Aorta (tissue), 5 donors: ENCODE measurements at regions not wholly inside any gene's neighbourhood (a gene's known extent, or its start where the extent isn't known, plus 50 kb on each side); places are given as distances from the start of the nearest gene placed in this dataset.

ENCODE experiments used
- ATAC-seq: fragments of 200-7000 bp; cut with Tn5 transposase; one replicate; pipeline ENCODE4 v1.9.1; 2022; ENCODE audit warnings: moderate library complexity; ENCODE audit not compliant: low FRiP score
- DNase-seq, 2 donors: peaks; one replicate each; pipeline ENCODE4 v3.0.0-alpha.2; 2020
- H3K27ac ChIP-seq, 2 donors: one replicate each; pipeline ENCODE4 v1.5.1; 2013; ENCODE audit warnings: low read length in 2 of 2, mild to moderate bottlenecking in 2 of 2, moderate library complexity in 2 of 2, control low read depth in 1 of 2, inconsistent platforms in 1 of 2, low read depth in 1 of 2
- H3K27me3 ChIP-seq, 2 donors: one replicate each; pipeline ENCODE4 v1.6.1; 2013; ENCODE audit warnings: control low read depth in 1 of 2, low read length in 1 of 2, mild to moderate bottlenecking in 1 of 2, moderate library complexity in 1 of 2; ENCODE audit not compliant: insufficient read depth in 2 of 2, control insufficient read depth in 1 of 2
- H3K36me3 ChIP-seq, 2 donors: one replicate each; pipeline ENCODE4 v1.6.1; 2013; ENCODE audit warnings: control low read depth in 1 of 2, low read length in 1 of 2, mild to moderate bottlenecking in 1 of 2; ENCODE audit not compliant: insufficient read depth in 2 of 2, control insufficient read depth in 1 of 2
- H3K4me1 ChIP-seq, 2 donors: one replicate each; pipeline ENCODE4 v1.6.1; 2013; ENCODE audit warnings: low read length in 2 of 2, control low read depth in 1 of 2, mild to moderate bottlenecking in 1 of 2, moderate library complexity in 1 of 2; ENCODE audit not compliant: insufficient read depth in 2 of 2, control insufficient read depth in 1 of 2
- H3K4me3 ChIP-seq, 2 donors: one replicate each; pipeline ENCODE4 v1.5.1; 2013; ENCODE audit warnings: low read length in 2 of 2, control low read depth in 1 of 2, mild to moderate bottlenecking in 1 of 2
- H3K9me3 ChIP-seq: one replicate; pipeline ENCODE4 v1.6.1; 2013; ENCODE audit warnings: mild to moderate bottlenecking, low read length; ENCODE audit not compliant: control insufficient read depth
- WGBS, 2 donors: extraction: QIAGEN DNeasy Blood & Tissue Kit; methylation state at CpG; one replicate each; pipeline ENCODE4 v1.1.7; 2013; 5-methylcytosine and 5-hydroxymethylcytosine counted together
- intact Hi-C, 2 donors: fragments of 100-400 bp; cut with DNase I; formaldehyde crosslinking; loops; one replicate each; pipeline versions ENCODE4 v1.14.2 to v1.15.0; 2022
- donor health status: healthy with polysubstance abuse.
- donor health status: Bipolar disorder and iron deficiency.
- donor health status: DM: no; HTN: no; CAD: no.
- donor health status: DM: no; HTN: no; CAD: no.
- donor health status: DM: yes; HTN: yes; CAD: no.

DNA sequence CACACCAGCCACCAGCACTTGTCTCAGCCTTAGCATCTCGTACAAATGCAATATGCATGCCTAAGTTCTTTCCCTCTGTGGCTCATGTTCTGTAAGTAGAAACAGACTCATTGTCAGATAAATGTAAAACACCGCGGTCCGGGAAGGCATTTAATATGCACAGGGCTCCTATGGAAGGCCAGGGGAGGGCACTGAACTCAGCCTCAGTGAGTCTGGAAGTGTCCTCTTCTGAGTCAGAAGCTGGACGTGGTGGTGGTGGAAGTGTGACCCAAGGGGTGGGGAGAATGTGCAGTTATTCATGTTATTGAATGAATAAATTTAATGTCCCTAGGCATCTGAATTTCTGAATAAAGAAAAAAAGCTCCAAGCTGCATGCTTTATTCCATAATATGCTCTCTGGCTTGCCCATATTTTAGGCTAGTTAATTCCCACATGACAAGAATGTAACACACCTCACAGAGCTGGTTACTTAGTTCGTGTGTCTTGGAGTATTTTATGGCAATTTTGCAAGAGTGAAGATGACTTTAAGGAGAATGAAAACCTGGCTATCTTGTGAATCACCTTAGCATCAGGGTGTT, 193.1 kb upstream of the GATB start:
- 76 to 81% methylated on average over 6 of the region's 6 CpGs for WGBS, 2 donors
- DNase-seq: no peak
- no peak for ATAC-seq
- intact Hi-C loops: no loop called here
- Histone ChIP-seq H3K36me3 (no peaks in the 10 kb centered on the region), H3K27ac (no peak overlapping the region), H3K4me1 (no peaks in the 10 kb centered on the region), H3K27me3 (no peaks in the 10 kb centered on the region), H3K9me3 (no peaks in the 10 kb centered on the region), H3K4me3 (no peak overlapping the region)

- Histone ChIP-seq H3K27ac (no peak overlapping the region), H3K4me3 (no peak overlapping the region), H3K4me1 (no peaks in the 10 kb centered on the region), H3K9me3 (no peaks in the 10 kb centered on the region), H3K27me3 (no peaks in the 10 kb centered on the region), H3K36me3 (no peaks in the 10 kb centered on the region)
- no peak for ATAC-seq
- DNase-seq: no peak
- 89 to 96% methylated on average over 1 of the region's 1 CpG for WGBS, 2 donors
- intact Hi-C loops: no loop called here
Observed at GRCh38 chr4:151953312-151953711, 192.5 kb upstream of the GATB start.

DNA sequence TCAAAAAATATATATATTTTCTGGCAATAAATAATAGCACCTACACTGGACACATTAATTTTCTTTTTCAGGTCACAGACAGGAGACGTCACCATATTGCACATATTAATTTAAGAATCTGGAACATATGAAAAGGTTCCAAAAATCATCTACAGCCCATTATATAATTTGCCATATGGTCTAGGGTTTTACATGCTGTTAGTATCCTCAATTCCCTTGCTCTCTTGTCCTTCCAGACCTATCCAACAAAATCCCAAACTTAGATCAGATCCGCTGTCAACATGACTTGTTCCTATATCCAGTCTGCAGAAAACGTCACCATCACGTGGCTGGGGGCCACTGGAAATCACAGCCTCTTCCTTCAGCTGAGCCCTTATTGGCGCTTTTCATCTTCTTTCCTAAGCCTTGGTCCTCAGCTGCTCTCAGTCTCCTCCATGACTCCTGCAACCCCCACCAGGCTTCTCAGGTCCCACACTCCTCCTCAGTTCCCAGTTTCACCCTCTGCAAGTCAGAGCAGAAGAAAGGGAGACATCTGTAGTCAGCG, 192.0 kb upstream of the GATB start:
- ATAC-seq (no peak), DNase-seq (no peak)
- H3K9me3 ChIP-seq: no peaks in the 10 kb centered on the region
- H3K4me1 ChIP-seq: no peaks in the 10 kb centered on the region
- no peak overlapping the region for H3K4me3 ChIP-seq
- H3K27me3 ChIP-seq: no peaks in the 10 kb centered on the region
- H3K36me3 ChIP-seq: no peaks in the 10 kb centered on the region
- WGBS, 2 donors: 81 to 82% methylated on average over 6 of the region's 6 CpGs
- no peak overlapping the region for H3K27ac ChIP-seq
- intact Hi-C loops: no loop called here

DNA sequence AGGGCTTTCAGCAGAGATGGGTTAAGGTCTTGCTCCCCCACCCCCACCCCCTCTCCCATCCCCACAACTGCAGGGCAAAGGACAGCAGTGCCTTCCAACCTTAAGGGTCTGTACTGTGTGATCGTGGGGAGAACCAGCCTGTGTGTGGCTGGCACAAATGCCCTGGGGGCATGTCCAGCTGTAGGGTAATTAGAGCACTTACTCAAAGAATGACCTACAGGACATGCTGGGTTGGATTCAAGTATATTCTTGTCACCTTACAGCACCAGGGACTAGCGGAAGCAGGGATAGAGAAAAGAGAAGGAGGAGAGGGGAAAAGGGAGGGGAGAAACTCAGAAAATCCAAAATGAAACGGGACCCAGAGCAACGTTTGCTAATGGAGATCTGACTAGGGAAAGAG, 191.3 kb upstream of the GATB start:
- intact Hi-C loops: no loop called here
- ATAC-seq: no peak

GRCh38 chr4:151951671-151952050, 190.9 kb upstream of the GATB start:
- Histone ChIP-seq H3K4me3 (no peak overlapping the region), H3K27me3 (no peaks in the 10 kb centered on the region), H3K36me3 (no peaks in the 10 kb centered on the region), H3K4me1 (no peaks in the 10 kb centered on the region), H3K9me3 (peaks cover 4% of the 10 kb centered on the region), H3K27ac (no peak overlapping the region)
- intact Hi-C loops: no loop called here
- WGBS, 2 donors: 35 to 45% methylated on average over 5 of the region's 5 CpGs
- ATAC-seq: no peak
- DNase-seq: no peak

More for the DNA sequence above, 191.3 kb upstream of the GATB start:
- no peaks in the 10 kb centered on the region for H3K4me1 ChIP-seq
- H3K9me3 ChIP-seq: peaks cover 1% of the 10 kb centered on the region
- H3K27ac ChIP-seq: no peak overlapping the region
- H3K27me3 ChIP-seq: no peaks in the 10 kb centered on the region
- DNase-seq: no peak
- 61 to 64% methylated on average over 4 of the region's 4 CpGs for WGBS, 2 donors
- no peaks in the 10 kb centered on the region for H3K36me3 ChIP-seq
- no peak overlapping the region for H3K4me3 ChIP-seq

- WGBS, 2 donors: 68% methylated on average over 12 of the region's 12 CpGs
- H3K4me1 ChIP-seq: no peaks in the 10 kb centered on the region
- no peak overlapping the region for H3K27ac ChIP-seq
- ATAC-seq (no peak), DNase-seq (no peak)
- H3K36me3 ChIP-seq: no peaks in the 10 kb centered on the region
- peaks cover 4% of the 10 kb centered on the region for H3K9me3 ChIP-seq
- intact Hi-C loops: no loop called here
- H3K4me3 ChIP-seq: no peak overlapping the region
- no peaks in the 10 kb centered on the region for H3K27me3 ChIP-seq
Observed at GRCh38 chr4:151950993-151951670, 190.3 kb upstream of the GATB start.

DNA sequence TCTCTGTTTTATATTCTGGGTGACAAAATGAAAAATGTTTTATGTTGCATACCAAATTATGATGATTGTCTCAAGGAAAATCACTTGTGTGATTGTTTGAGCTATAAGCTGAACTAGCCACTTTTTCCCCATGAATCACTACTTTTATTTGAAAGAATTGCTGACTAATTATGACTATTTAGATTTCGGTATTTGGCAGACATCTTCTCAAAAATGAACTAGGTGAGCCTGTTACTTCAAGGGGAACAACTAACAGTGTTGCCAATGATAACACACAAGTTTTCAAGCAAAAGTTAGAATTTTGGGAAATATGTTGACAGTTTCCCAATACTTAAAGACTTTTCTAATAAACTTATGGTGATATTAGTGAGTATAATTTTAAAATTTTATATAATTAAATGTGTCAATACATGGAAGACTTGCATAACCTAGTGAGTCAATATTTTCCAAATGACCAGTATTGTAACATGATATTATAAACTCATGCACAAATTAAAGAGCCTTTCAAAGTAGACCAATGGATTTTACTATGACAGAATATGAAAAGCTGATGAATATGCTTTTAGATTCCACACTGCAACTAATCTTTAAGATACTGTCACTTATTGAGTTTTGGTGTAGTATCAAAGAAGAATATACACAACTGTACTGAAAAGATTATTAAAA, 187.7 kb upstream of the GATB start:
- Histone ChIP-seq H3K9me3 (peaks cover 4% of the 10 kb centered on the region), H3K36me3 (no peaks in the 10 kb centered on the region), H3K27me3 (no peaks in the 10 kb centered on the region), H3K27ac (no peak overlapping the region), H3K4me1 (no peaks in the 10 kb centered on the region), H3K4me3 (no peak overlapping the region)
- 76 to 80% methylated on average over 1 of the region's 1 CpG for WGBS, 2 donors
- ATAC-seq (no peak), DNase-seq (no peak)
- intact Hi-C loops: no loop called here

DNA sequence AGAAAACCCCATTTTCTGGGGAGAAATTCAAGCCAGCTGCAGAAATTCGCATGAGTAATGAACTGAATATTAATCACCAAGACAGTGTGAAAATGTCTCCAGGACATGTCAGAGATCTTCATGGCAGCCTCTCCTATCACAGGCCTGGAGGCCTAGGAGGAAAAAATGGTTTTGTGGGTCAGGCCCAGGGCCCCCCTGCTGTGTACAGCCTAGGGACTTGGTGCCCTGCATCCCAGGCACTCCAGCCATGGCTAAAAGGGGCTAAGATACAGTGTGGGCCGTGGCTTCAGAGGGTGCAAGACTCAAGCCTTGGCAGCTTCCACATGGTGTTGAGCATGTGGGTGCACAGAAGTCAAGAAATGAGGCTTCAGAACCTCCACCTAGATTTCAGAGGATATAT, 185.9 kb upstream of the GATB start:
- Histone ChIP-seq H3K4me3 (no peak overlapping the region), H3K4me1 (no peaks in the 10 kb centered on the region), H3K36me3 (no peaks in the 10 kb centered on the region), H3K27ac (no peak overlapping the region), H3K9me3 (peaks cover 4% of the 10 kb centered on the region), H3K27me3 (no peaks in the 10 kb centered on the region)
- intact Hi-C loops: no loop called here
- ATAC-seq (no peak), DNase-seq (no peak)
- WGBS, 2 donors: 75 to 88% methylated on average over 2 of the region's 2 CpGs

DNA sequence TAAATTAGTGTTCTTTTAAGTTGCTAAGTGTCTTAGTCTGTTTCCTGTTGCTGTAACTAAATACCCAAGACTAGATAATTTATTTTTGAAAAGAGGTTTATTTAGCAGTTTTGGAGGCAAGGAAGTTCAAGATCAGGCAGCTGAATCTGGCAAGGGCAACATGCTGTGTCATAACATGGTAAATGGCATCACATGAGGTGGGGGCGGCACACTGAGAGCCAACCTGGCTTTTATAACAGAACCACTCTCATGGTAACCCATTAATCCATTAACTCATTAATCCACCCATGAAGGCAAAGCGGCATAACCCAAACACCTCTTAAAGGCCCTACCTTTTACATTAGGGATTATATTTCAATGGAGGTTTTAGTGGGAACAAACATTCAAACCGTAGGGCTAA, 182.2 kb upstream of the GATB start:
- H3K9me3 ChIP-seq: peaks cover 4% of the 10 kb centered on the region
- H3K27ac ChIP-seq: no peak overlapping the region
- no peaks in the 10 kb centered on the region for H3K27me3 ChIP-seq
- H3K36me3 ChIP-seq: no peaks in the 10 kb centered on the region
- no peak overlapping the region for H3K4me3 ChIP-seq
- WGBS, 2 donors: 70 to 82% methylated on average over 3 of the region's 3 CpGs
- DNase-seq: no peak
- no peaks in the 10 kb centered on the region for H3K4me1 ChIP-seq
- intact Hi-C loops: no loop called here
- no peak for ATAC-seq
